ENCODE measurements at regions not wholly inside any gene's neighbourhood (a gene's known extent, or its start where the extent isn't known, plus 50 kb on each side); places are given as distances from the start of the nearest gene placed in this dataset.
A peak's percentile ranks its signal among the peaks of the same experiment; 100 is the strongest.
"Not testable (repeated sequence)": the region's sequence is repeated elsewhere in the genome, so short reads cannot be mapped to it uniquely, and the experiment has no call there.

- no peak for DNase-seq
These were observed 187.8 kb downstream of the ZNF516 start for GRCh38 chr18:76307293-76307690.

- no peak for DNase-seq
These were observed 188.3 kb downstream of the ZNF516 start for GRCh38 chr18:76306685-76307292.

GRCh38 chr18:76285866-76286265, 209.2 kb downstream of the ZNF516 start:
- no peak for DNase-seq

- no peak for DNase-seq
These were observed 213.5 kb downstream of the ZNF516 start for GRCh38 chr18:76281565-76281964.

- no peak for DNase-seq
These were observed 217.2 kb downstream of the ZNF516 start for GRCh38 chr18:76277801-76278200.

- no peak for DNase-seq
These were observed 219.2 kb downstream of the ZNF516 start for GRCh38 chr18:76275727-76276313.

GRCh38 chr18:76274468-76275289, 220.4 kb downstream of the ZNF516 start:
- peak; percentile 15 for DNase-seq

GRCh38 chr18:76273956-76274355, 221.1 kb downstream of the ZNF516 start:
- DNase-seq: no peak

- DNase-seq: no peak
These were observed 222.0 kb downstream of the ZNF516 start for GRCh38 chr18:76273036-76273545.

GRCh38 chr18:76267423-76267822, 227.6 kb downstream of the ZNF516 start:
- DNase-seq: not testable (repeated sequence)

- DNase-seq: no peak
These were observed 228.6 kb downstream of the ZNF516 start for GRCh38 chr18:76266236-76266991.

GRCh38 chr18:76265497-76266235, 229.4 kb downstream of the ZNF516 start:
- DNase-seq: peak; percentile 14

GRCh38 chr18:76264876-76265250, 230.2 kb downstream of the ZNF516 start:
- DNase-seq: no peak

GRCh38 chr18:76264198-76264875, 230.7 kb downstream of the ZNF516 start:
- DNase-seq: no peak

GRCh38 chr18:76263046-76264005, 231.7 kb downstream of the ZNF516 start:
- DNase-seq: peak; percentile 26

GRCh38 chr18:76260941-76261472, 234.0 kb downstream of the ZNF516 start:
- no peak for DNase-seq

GRCh38 chr18:76259711-76260110, 235.3 kb downstream of the ZNF516 start:
- DNase-seq: no peak

GRCh38 chr18:76259096-76259495, 235.9 kb downstream of the ZNF516 start:
- no peak for DNase-seq

GRCh38 chr18:76258209-76258608, 236.8 kb downstream of the ZNF516 start:
- no peak for DNase-seq

All from skin of body (tissue), 1 donor.